B cell (primary cell): ENCODE measurements at regions not wholly inside any gene's neighbourhood (a gene's known extent, or its start where the extent isn't known, plus 50 kb on each side); places are given as distances from the start of the nearest gene placed in this dataset.
"Not testable (repeated sequence)": the region's sequence is repeated elsewhere in the genome, so short reads cannot be mapped to it uniquely, and the experiment has no call there.

Experiments
- ATAC-seq: fragments of 200-7000 bp; cut with Tn5 transposase; one replicate; pipeline ENCODE4 v1.10.0; 2021; ENCODE audit warnings: low read depth, mild to moderate bottlenecking, moderate number of reproducible peaks, moderate library complexity
- CTCF ChIA-PET: fragments of 350-600 bp; sonication (Branson Sonifier 250); formaldehyde crosslinking; loops from one replicate; lab custom pipeline; 2021; ENCODE audit warnings: antibody characterized with exemption, inconsistent platforms; lab: Charles Lee
- POLR2A ChIA-PET: fragments of 350-600 bp; sonication (Branson Sonifier 250); formaldehyde crosslinking; loops from one replicate; lab custom pipeline; 2021; ENCODE audit warnings: antibody characterized with exemption; lab: Charles Lee
- DNase-seq: peaks from one replicate; pipeline ENCODE4 v3.0.0; 2013
- H2AFZ ChIP-seq: 2 replicates; pipeline ENCODE4 v1.6.1; 2012; ENCODE audit warnings: mild to moderate bottlenecking, low read depth, low read length; ENCODE audit not compliant: insufficient read depth, poor library complexity, severe bottlenecking
- H3K27ac ChIP-seq, 2 donors: 1 replicate in 1 of 2; 2 replicates in 1 of 2; pipeline ENCODE4 v1.5.1; 2012 to 2013; ENCODE audit warnings: low read length in 2 of 2, mild to moderate bottlenecking in 2 of 2, moderate library complexity in 1 of 2
- H3K27me3 ChIP-seq, 4 experiments: fragments of 200-600 bp in 1 of 4; sonication (generic) in 1 of 4; replicated peaks in 1 of 4; 1 replicate in 2 of 4; 2 replicates in 2 of 4; pipeline versions ENCODE4 v1.6.1 to v1.7.0; 2013 to 2016; ENCODE audit warnings: low read length in 3 of 4, mild to moderate bottlenecking in 2 of 4, mixed read lengths in 1 of 4, moderate library complexity in 1 of 4; ENCODE audit not compliant: insufficient read depth in 4 of 4, control insufficient read depth in 3 of 4; ENCODE audit errors: control extremely low read depth in 1 of 4
- H3K36me3 ChIP-seq, 2 experiments: replicated peaks in 1 of 2; 1 replicate in 1 of 2; 2 replicates in 1 of 2; pipeline versions ENCODE4 v1.6.1 to v1.7.1; 2013; ENCODE audit warnings: low read length in 1 of 2; ENCODE audit not compliant: insufficient read depth in 2 of 2, control insufficient read depth in 1 of 2; ENCODE audit errors: control extremely low read depth in 1 of 2, extremely low read depth in 1 of 2
- H3K4me1 ChIP-seq, 2 donors: fragments of 200-600 bp in 1 of 2; sonication (generic) in 1 of 2; 1 replicate in 1 of 2; 2 replicates in 1 of 2; pipeline versions ENCODE4 v1.5.1 to v1.6.1; 2013 to 2017; ENCODE audit warnings: low read length in 2 of 2; ENCODE audit not compliant: control insufficient read depth in 2 of 2, insufficient read depth in 2 of 2
- H3K4me2 ChIP-seq: replicated peaks from 2 replicates; pipeline ENCODE3; 2012; ENCODE audit warnings: mild to moderate bottlenecking, low read depth, low read length; ENCODE audit not compliant: poor library complexity, severe bottlenecking
- H3K4me3 ChIP-seq, 5 experiments: fragments of 200-600 bp in 1 of 5; sonication (generic) in 1 of 5; 1 replicate in 3 of 5; 2 replicates in 2 of 5; pipeline versions ENCODE4 v1.5.1 to v1.7.0; 2011 to 2016; ENCODE audit warnings: low read length in 4 of 5, mild to moderate bottlenecking in 4 of 5, low read depth in 2 of 5, control low read depth in 1 of 5, moderate library complexity in 1 of 5; ENCODE audit not compliant: insufficient read depth in 1 of 5; ENCODE audit errors: control extremely low read depth in 1 of 5, extremely low read depth in 1 of 5
- H3K79me2 ChIP-seq: fragments of 200-600 bp; sonication (generic); one replicate; pipeline ENCODE4 v1.6.0; 2016; ENCODE audit warnings: low read length; ENCODE audit not compliant: control insufficient read depth, insufficient read depth
- H3K9ac ChIP-seq: fragments of 200-600 bp; sonication (generic); 2 replicates; pipeline ENCODE4 v1.6.1; 2017; ENCODE audit warnings: mild to moderate bottlenecking, low read length, moderate library complexity
- H3K9me3 ChIP-seq, 3 donors: one replicate each; pipeline versions ENCODE4 v1.6.1 to v1.7.1; 2013; ENCODE audit warnings: low read length in 2 of 3; ENCODE audit not compliant: control insufficient read depth in 2 of 3, insufficient read depth in 1 of 3; ENCODE audit errors: control extremely low read depth in 1 of 3
- H4K20me1 ChIP-seq: 2 replicates; pipeline ENCODE4 v1.6.0; 2012; ENCODE audit warnings: mild to moderate bottlenecking, low read length; ENCODE audit not compliant: insufficient read depth, control insufficient read depth, poor library complexity, severe bottlenecking
- H3K27ac Mint-ChIP-seq: one replicate; pipeline ENCODE4 v1.8.0; 2021; ENCODE audit warnings: mixed read lengths
- H3K27me3 Mint-ChIP-seq: one replicate; pipeline ENCODE4 v1.8.0; 2021; ENCODE audit warnings: mixed read lengths
- H3K4me1 Mint-ChIP-seq: one replicate; pipeline ENCODE4 v1.8.0; 2021; ENCODE audit warnings: mixed read lengths
- H3K4me3 Mint-ChIP-seq: one replicate; pipeline ENCODE4 v1.8.0; 2021; ENCODE audit warnings: mixed read lengths
- H3K9me3 Mint-ChIP-seq: one replicate; pipeline ENCODE4 v1.8.0; 2022; ENCODE audit warnings: mixed read lengths; ENCODE audit not compliant: insufficient read depth
- EZH2 ChIP-seq: IDR thresholded peaks from 2 replicates; pipeline ENCODE4 v1.6.1; 2012; ENCODE audit warnings: borderline replicate concordance, low read depth, mild to moderate bottlenecking, moderate library complexity, low read length; ENCODE audit not compliant: insufficient read depth, poor library complexity, severe bottlenecking
- WGBS: methylation state at CpG from one replicate; pipeline ENCODE4 v1.1.5; 2013; ENCODE audit warnings: missing lambda C conversion rate; ENCODE audit not compliant: insufficient coverage; 5-methylcytosine and 5-hydroxymethylcytosine counted together
- intact Hi-C: fragments of 100-400 bp; cut with micrococcal nuclease; formaldehyde crosslinking; loops from one replicate; pipeline ENCODE4 v1.10.0; 2022
- TF ChIP-seq, protein P1 (sequence below): fragments of 200-600 bp; IDR thresholded peaks from one replicate; pipeline ENCODE4 v1.8.0; 2022; ENCODE audit warnings: antibody characterized with exemption, mild to moderate bottlenecking

DNA sequence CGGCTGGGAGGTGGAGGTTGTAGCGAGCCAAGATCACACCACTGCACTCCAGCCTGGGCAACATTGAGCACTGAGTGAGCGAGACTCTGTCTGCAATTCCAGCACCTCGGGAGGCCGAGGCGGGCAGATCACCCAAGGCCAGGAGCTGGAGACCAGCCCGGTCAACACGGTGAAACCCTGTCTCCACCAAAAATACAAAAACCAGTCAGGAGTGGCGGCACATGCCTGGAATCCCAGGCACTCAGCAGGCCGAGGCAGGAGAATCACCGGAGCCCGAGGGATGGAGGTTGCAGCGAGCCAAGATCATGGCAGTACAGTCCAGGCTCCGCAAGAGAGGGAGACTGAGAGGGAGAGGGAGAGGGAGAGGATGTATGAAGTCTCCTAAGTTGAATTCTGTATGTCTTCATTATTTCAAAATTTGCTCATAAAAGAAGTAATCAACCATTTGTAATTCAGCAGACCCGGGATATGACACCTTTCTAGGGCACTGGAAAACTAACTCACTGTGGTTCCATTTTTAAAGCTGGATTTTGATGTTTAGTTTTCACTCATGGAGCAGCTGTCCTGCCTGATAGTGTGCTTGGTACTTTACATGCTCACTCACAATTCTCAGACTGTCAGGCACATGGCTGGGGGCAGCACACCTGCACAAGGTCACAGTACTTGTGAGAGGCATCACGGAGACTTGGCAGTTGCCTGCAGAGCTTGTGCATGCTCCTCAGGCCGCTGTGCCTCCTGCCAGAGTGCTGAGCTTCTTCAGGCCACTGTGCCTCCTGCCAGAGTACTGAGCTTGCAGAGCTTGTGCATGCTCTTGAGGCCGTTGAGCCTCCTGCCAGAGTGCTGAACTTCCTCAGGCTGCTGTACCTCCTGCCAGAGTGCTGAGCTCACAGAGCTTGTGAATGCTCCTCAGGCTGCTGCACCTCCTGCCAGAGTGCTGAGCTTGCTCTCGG, 106.2 kb downstream of the ERMARD start:
- WGBS, result 90% methylated on average over 16 of the region's 19 CpGs
- Mint-ChIP-seq H3K27me3 (peaks cover 6% of the 10 kb centered on the region), H3K27ac (no peak overlapping the region), H3K9me3 (peaks cover 7% of the 10 kb centered on the region), H3K4me3 (no peak overlapping the region), H3K4me1 (no peaks in the 10 kb centered on the region)
- Histone ChIP-seq H3K9ac (no peak overlapping the region), H3K9me3 (peaks cover 0 to 38% (median 7%) of the 10 kb centered on the region in 3 donors), H3K36me3 (no peaks in the 10 kb centered on the region), H3K4me1 (no peaks in the 10 kb centered on the region), H3K79me2 (no peaks in the 10 kb centered on the region), H4K20me1 (no peaks in the 10 kb centered on the region), H3K27ac (no peak overlapping the region), H3K27me3 (no peaks in the 10 kb centered on the region), H2AFZ (no peak overlapping the region), H3K4me2 (no peak overlapping the region), H3K4me3 (no peak overlapping the region)
- CTCF ChIA-PET, result interaction anchor here (2.1 kb wide), 1 partner anchor 26 kb away, joined by 6 read pairs; no protein-coding TSS in a partner anchor
- intact Hi-C loops, result no loop called here
- ATAC-seq (no peak), DNase-seq (no peak)
- POLR2A ChIA-PET, result no interaction called here
- TF ChIP-seq EZH2, result no peak
- TF ChIP-seq, protein P1, sequence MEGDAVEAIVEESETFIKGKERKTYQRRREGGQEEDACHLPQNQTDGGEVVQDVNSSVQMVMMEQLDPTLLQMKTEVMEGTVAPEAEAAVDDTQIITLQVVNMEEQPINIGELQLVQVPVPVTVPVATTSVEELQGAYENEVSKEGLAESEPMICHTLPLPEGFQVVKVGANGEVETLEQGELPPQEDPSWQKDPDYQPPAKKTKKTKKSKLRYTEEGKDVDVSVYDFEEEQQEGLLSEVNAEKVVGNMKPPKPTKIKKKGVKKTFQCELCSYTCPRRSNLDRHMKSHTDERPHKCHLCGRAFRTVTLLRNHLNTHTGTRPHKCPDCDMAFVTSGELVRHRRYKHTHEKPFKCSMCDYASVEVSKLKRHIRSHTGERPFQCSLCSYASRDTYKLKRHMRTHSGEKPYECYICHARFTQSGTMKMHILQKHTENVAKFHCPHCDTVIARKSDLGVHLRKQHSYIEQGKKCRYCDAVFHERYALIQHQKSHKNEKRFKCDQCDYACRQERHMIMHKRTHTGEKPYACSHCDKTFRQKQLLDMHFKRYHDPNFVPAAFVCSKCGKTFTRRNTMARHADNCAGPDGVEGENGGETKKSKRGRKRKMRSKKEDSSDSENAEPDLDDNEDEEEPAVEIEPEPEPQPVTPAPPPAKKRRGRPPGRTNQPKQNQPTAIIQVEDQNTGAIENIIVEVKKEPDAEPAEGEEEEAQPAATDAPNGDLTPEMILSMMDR, result no peak

DNA sequence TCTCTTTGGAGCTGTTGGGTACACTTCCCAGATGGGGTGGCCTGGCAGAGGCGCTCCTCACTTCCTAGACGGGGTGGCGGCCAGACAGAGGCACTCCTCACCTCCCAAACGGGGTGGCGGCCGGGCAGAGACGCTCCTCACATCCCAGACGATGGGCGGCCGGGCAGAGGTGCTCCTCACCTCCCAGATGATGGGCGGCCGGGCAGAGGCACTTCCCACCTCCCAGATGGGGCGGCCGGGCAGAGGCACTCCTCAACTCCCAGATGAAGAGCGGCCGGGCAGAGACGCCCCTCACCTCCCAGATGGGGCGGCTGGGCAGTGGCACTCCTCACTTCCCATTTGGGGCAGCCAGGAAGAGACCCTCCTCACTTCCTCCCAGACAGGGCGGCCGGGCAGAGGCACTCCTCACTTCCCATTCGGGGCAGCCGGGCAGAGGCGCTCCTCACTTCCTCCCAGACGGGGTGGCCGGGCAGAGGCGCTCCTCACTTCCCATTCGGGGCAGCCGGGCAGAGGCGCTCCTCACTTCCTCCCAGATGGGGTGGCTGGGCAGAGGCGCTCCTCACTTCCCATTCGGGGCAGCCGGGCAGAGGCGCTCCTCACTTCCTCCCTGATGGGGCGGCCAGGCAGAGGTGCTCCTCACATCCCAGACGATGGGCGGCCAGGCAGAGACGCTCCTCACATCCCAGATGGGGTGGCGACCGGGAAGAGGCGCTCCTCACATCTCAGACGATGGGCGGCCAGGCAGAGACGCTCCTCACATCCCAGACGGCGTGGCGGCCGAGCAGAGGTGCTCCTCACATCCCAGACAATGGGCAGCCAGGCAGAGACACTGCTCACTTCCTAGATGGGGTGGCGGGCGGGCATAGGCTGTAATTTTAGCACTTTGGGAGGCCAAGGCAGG, 105.3 kb downstream of the ERMARD start:
- H3K27me3 ChIP-seq, H3K9me3 Mint-ChIP-seq, ATAC-seq, H3K4me3 Mint-ChIP-seq, H3K9ac ChIP-seq, DNase-seq, H3K27ac ChIP-seq, CTCF ChIA-PET, intact Hi-C loops, H3K27me3 Mint-ChIP-seq, H3K4me1 ChIP-seq, H3K27ac Mint-ChIP-seq, H3K4me2 ChIP-seq, POLR2A ChIA-PET, H2AFZ ChIP-seq, H3K4me1 Mint-ChIP-seq, H3K79me2 ChIP-seq, H3K36me3 ChIP-seq, H3K4me3 ChIP-seq, H4K20me1 ChIP-seq: not testable (repeated sequence)
- peaks cover 0 to 38% (median 7%) of the 10 kb centered on the region in 3 donors for H3K9me3 ChIP-seq
- WGBS, result 95% methylated on average over 48 of the region's 49 CpGs
